ENCODE measurements at regions not wholly inside any gene's neighbourhood (a gene's known extent, or its start where the extent isn't known, plus 50 kb on each side); places are given as distances from the start of the nearest gene placed in this dataset.

GRCh38 chr18:22048932-22049615, 120.3 kb upstream of the GATA6 start:
- TF ChIP-seq CTCF (CRISPR knock-in tag; IDR thresholded peaks at IDR 0.05) (no peak), LBX2 (CRISPR knock-in tag; IDR thresholded peaks at IDR 0.05; ENCODE audit: borderline replicate concordance) (no peak), IKZF4 (CRISPR knock-in tag; IDR thresholded peaks at IDR 0.05; ENCODE audit: borderline replicate concordance, low read depth, not compliant biosample characterization) (no peak), TCF7 (IDR thresholded peaks at IDR 0.05; ENCODE audit: low read depth) (no peak; the same call in 1 of the 2 replicates), CENPBD1 (CRISPR knock-in tag; IDR thresholded peaks at IDR 0.05; ENCODE audit: borderline replicate concordance, low read depth) (no peak), PREB (CRISPR knock-in tag; IDR thresholded peaks at IDR 0.05) (no peak), HINFP (CRISPR knock-in tag; IDR thresholded peaks at IDR 0.05; ENCODE audit: low read depth) (no peak), U2AF1 (optimal IDR thresholded peaks at IDR 0.05; ENCODE audit: low read depth, low read length) (no peak), MTF2 (CRISPR knock-in tag; IDR thresholded peaks at IDR 0.05; ENCODE audit: borderline replicate concordance) (no peak), ZNF18 (CRISPR knock-in tag; IDR thresholded peaks at IDR 0.05; ENCODE audit: insufficient replicate concordance) (no peak), NFATC3 (CRISPR knock-in tag; IDR thresholded peaks at IDR 0.05) (no peak), ZNF260 (CRISPR knock-in tag; IDR thresholded peaks at IDR 0.05; ENCODE audit: borderline replicate concordance, low read depth) (no peak), SP2 (CRISPR knock-in tag; IDR thresholded peaks at IDR 0.05) (no peak), FOSL2 (CRISPR knock-in tag; IDR thresholded peaks at IDR 0.05) (no peak)
